ENCODE measurements at regions not wholly inside any gene's neighbourhood (a gene's known extent, or its start where the extent isn't known, plus 50 kb on each side); places are given as distances from the start of the nearest gene placed in this dataset.

- no peak for DNase-seq
These were observed 259.2 kb upstream of the NOVA1 start for GRCh38 chr14:26856876-26857518.

GRCh38 chr14:26859483-26859882 lies 261.6 kb upstream of the NOVA1 start:
- no peak for DNase-seq

GRCh38 chr14:26860111-26860510 lies 262.3 kb upstream of the NOVA1 start:
- no peak for DNase-seq

- DNase-seq = no peak
These were observed 265.9 kb upstream of the NOVA1 start for GRCh38 chr14:26863736-26864135.

- DNase-seq = no peak
These were observed 268.9 kb upstream of the NOVA1 start for GRCh38 chr14:26866721-26867120.

GRCh38 chr14:26867171-26867757 lies 269.4 kb upstream of the NOVA1 start:
- DNase-seq = no peak

GRCh38 chr14:26870096-26870495 lies 272.3 kb upstream of the NOVA1 start:
- DNase-seq = no peak

GRCh38 chr14:26870722-26871617 lies 273.1 kb upstream of the NOVA1 start:
- no peak for DNase-seq

GRCh38 chr14:26872515-26873361 lies 274.9 kb upstream of the NOVA1 start:
- no peak for DNase-seq

- DNase-seq = no peak
These were observed 275.6 kb upstream of the NOVA1 start for GRCh38 chr14:26873362-26873960.

GRCh38 chr14:26887847-26888246 lies 290.0 kb upstream of the NOVA1 start:
- no peak for DNase-seq

- DNase-seq = no peak
These were observed 290.8 kb upstream of the NOVA1 start for GRCh38 chr14:26888592-26888991.

GRCh38 chr14:26896447-26896846 lies 298.6 kb upstream of the NOVA1 start:
- no peak for DNase-seq

GRCh38 chr14:26897196-26897595 lies 299.4 kb upstream of the NOVA1 start:
- no peak for DNase-seq

GRCh38 chr14:26905229-26905628 lies 307.4 kb upstream of the NOVA1 start:
- DNase-seq = no peak

GRCh38 chr14:26913786-26914185 lies 316.0 kb upstream of the NOVA1 start:
- DNase-seq = no peak

GRCh38 chr14:26917086-26917485 lies 319.3 kb upstream of the NOVA1 start:
- DNase-seq = no peak

- no peak for DNase-seq
These were observed 328.2 kb upstream of the NOVA1 start for GRCh38 chr14:26925876-26926584.

- no peak for DNase-seq
These were observed 328.8 kb upstream of the NOVA1 start for GRCh38 chr14:26926585-26926984.

GRCh38 chr14:26928019-26928418 lies 330.2 kb upstream of the NOVA1 start:
- DNase-seq = no peak

- DNase-seq = no peak
These were observed 331.5 kb upstream of the NOVA1 start for GRCh38 chr14:26929361-26929760.

- DNase-seq = no peak
These were observed 332.7 kb upstream of the NOVA1 start for GRCh38 chr14:26930576-26930975.
